ENCODE measurements at regions not wholly inside any gene's neighbourhood (a gene's known extent, or its start where the extent isn't known, plus 50 kb on each side); places are given as distances from the start of the nearest gene placed in this dataset.

- DNase-seq: no peak
Measured at GRCh38 chr6:22042706-22043105, 254.1 kb downstream of the PRL start.

- no peak for DNase-seq
Measured at GRCh38 chr6:22043284-22043962, 253.4 kb downstream of the PRL start.

GRCh38 chr6:22045261-22045912 lies 251.4 kb downstream of the PRL start:
- no peak for DNase-seq

GRCh38 chr6:22049002-22049401 lies 247.8 kb downstream of the PRL start:
- no peak for DNase-seq

GRCh38 chr6:22053391-22053997 lies 243.3 kb downstream of the PRL start:
- no peak for DNase-seq

- no peak for DNase-seq
Measured at GRCh38 chr6:22056398-22056797, 240.4 kb downstream of the PRL start.

- DNase-seq: no peak
Measured at GRCh38 chr6:22057962-22058361, 238.9 kb downstream of the PRL start.

GRCh38 chr6:22059126-22059525 lies 237.7 kb downstream of the PRL start:
- DNase-seq: no peak

GRCh38 chr6:22059946-22060345 lies 236.9 kb downstream of the PRL start:
- DNase-seq: no peak

GRCh38 chr6:22062807-22063408 lies 233.9 kb downstream of the PRL start:
- DNase-seq: no peak

- no peak for DNase-seq
Measured at GRCh38 chr6:22064558-22064957, 232.3 kb downstream of the PRL start.

GRCh38 chr6:22067122-22067521 lies 229.7 kb downstream of the PRL start:
- no peak for DNase-seq

- no peak for DNase-seq
Measured at GRCh38 chr6:22067671-22068070, 229.2 kb downstream of the PRL start.

GRCh38 chr6:22068561-22069305 lies 228.1 kb downstream of the PRL start:
- no peak for DNase-seq

GRCh38 chr6:22069306-22069800 lies 227.5 kb downstream of the PRL start:
- no peak for DNase-seq

- no peak for DNase-seq
Measured at GRCh38 chr6:22071270-22072041, 225.4 kb downstream of the PRL start.

GRCh38 chr6:22072949-22073348 lies 223.9 kb downstream of the PRL start:
- DNase-seq: no peak

- DNase-seq: no peak
Measured at GRCh38 chr6:22073516-22074198, 223.2 kb downstream of the PRL start.

GRCh38 chr6:22078288-22078687 lies 218.5 kb downstream of the PRL start:
- no peak for DNase-seq

- no peak for DNase-seq
Measured at GRCh38 chr6:22078802-22079545, 217.9 kb downstream of the PRL start.

GRCh38 chr6:22079783-22080182 lies 217.1 kb downstream of the PRL start:
- DNase-seq: no peak
